Hematopoietic multipotent progenitor cell treated with erythropoietin and hydrocortisone succinate and interleukin-3 and kit ligand, for 8 days (in vitro differentiated cells): ENCODE measurements at regions not wholly inside any gene's neighbourhood (a gene's known extent, or its start where the extent isn't known, plus 50 kb on each side); places are given as distances from the start of the nearest gene placed in this dataset.

Source experiments
- DNase-seq: peaks from one replicate; pipeline ENCODE4 v3.0.0-alpha.2; 2015

DNA sequence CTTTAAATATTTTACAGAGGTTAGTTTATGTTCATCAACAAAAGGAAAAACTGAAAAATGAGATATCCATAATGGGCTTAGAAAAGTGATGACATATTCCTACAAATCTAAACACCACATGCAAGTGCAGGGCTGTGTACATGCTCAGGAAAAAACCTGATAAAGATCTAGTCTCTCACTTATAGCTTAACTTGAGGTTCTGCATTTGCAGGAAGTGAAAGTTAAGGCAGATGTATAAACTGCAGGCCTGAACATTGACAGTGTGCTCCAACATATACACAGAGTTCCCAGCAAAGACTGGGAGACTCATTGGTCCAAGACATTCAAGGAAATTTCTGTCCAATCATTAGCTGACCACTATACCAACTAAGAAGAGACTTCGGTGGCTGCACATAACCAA lies 63.8 kb upstream of the RET start:
- DNase-seq = no peak

DNA sequence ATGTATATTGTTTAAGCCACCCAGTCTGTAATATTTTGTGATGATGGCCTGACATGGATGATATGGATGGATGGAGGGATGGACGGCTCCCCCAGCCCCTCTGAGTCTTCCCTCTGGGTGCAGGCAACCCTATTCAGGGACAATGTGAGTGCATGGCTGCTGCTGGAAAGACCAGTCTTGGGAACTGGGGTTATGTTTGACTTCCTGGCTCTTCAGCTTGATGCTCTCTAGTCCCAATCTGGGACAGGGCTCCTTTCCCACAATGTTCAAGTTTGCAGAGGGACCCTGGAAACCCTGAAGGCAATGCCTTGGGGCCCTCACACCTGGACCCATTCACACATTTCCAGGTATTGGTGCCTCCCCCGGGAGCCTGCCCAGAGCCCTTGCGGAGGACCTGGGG lies 52.3 kb upstream of the RET start:
- no peak for DNase-seq

DNA sequence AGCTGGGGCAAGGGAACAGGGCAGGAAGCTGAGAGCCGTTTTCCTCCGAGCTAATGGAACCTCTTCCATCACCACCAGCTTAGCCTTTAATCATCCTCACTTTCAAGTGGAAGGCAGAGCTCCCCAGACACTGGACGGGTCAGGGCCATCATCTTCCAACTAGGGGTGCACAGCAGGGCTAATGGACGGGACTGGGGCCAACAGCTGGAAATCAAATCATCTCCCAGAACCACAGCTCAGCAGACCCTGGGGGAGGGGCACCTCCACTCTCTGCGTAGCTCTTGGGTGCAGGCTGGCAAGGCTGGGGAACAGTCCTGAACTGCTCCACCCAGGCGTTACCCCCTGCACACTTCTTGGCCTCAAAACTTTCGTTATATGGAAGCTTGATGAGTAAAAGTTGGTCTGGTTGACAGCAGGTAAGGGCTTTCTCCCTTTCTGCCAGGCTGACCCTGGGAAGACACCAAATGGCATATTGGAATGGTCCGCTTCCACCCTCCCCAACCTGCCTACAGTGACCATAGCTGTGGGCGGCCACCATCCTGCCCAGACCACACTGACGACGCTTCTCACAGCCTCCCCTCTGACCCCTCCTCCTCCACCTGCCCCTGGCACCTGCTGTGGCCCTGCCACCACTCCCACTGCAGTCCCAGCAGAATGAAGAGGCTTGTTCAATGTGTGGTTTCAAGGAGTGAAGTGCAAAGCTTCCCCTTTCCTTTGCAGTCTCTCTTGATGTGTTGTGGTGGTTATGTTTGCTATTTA lies 51.7 kb upstream of the RET start:
- DNase-seq = no peak

DNA sequence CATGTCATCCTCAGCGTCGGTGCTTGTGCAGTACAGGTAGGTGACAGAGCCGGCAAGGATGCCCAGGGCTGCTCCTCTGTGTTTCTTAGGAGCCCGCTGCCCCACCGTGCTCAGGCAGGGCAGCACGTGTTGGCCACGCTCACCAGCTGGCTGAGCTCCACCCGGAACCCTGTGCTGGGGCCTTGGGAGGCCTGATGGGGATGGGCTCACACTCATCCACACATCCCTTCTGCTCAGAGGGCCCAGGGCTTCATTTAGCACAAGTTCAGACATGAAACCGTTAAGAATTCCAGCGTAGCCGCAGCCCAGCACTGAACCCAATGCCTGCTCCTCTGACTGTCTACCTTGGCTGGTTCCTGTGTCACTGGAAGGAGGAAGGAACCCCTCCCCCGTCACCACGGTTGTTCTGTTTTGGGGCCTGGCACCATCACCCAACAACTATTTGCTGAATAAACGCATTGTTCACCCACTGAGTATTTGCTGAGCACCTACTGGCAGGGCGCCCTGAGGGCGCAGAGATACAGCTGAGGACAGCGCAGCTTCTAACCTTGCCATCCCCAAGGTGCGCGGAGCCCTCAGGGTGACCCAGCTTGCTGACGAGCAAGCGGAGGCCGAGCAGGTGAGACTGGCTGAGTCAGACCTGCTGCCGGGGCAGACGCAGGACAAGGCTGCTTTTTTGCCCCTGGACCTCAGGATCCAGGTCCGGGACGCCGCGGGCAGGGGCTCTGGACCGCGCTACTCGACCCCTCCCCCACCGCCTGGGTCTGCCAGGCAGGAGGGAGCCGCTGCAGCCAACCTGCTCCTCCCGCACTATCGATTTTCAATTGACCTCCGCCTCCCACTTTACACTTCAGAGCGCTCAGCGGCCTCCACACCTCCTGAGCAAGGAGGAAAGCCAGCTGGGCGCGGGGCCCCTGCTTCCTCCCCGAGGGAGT lies 50.6 kb upstream of the RET start:
- DNase-seq = no peak
